DOHH2 (cell line): ENCODE measurements at regions not wholly inside any gene's neighbourhood (a gene's known extent, or its start where the extent isn't known, plus 50 kb on each side); places are given as distances from the start of the nearest gene placed in this dataset.

ENCODE experiments used
- H3F3A ChIP-seq: fragments of 200-600 bp; sonication (generic), shearing (Covaris generic); 2 replicates; pipeline ENCODE4 v1.6.0; 2016; ENCODE audit warnings: antibody characterized with exemption, mild to moderate bottlenecking; ENCODE audit not compliant: control insufficient read depth, insufficient read depth
- H3K27ac ChIP-seq: fragments of 200-600 bp; sonication (generic); 2 replicates; pipeline ENCODE4 v1.5.1; 2014; ENCODE audit warnings: low read depth, mild to moderate bottlenecking, low read length, moderate library complexity
- H3K27me3 ChIP-seq: fragments of 200-600 bp; sonication (generic); 2 replicates; pipeline ENCODE4 v1.6.1; 2014; ENCODE audit warnings: mild to moderate bottlenecking, low read length, mixed read lengths; ENCODE audit not compliant: control insufficient read depth
- H3K36me3 ChIP-seq: fragments of 200-600 bp; sonication (generic); 2 replicates; pipeline ENCODE4 v1.6.1; 2014; ENCODE audit warnings: mild to moderate bottlenecking, low read length, moderate library complexity, mixed read lengths; ENCODE audit not compliant: control insufficient read depth
- H3K4me1 ChIP-seq: fragments of 200-600 bp; sonication (generic); 2 replicates; pipeline ENCODE4 v1.6.1; 2014; ENCODE audit warnings: mild to moderate bottlenecking, low read length, mixed read lengths; ENCODE audit not compliant: control insufficient read depth
- H3K4me2 ChIP-seq: fragments of 200-600 bp; sonication (generic); 2 replicates; pipeline ENCODE4 v1.6.0; 2014; ENCODE audit warnings: mild to moderate bottlenecking, low read length, moderate library complexity
- H3K4me3 ChIP-seq: fragments of 200-600 bp; sonication (generic); 2 replicates; pipeline ENCODE4 v1.5.1; 2014; ENCODE audit warnings: mild to moderate bottlenecking, low read length, mixed read lengths
- H3K79me2 ChIP-seq: fragments of 200-600 bp; sonication (generic); 2 replicates; pipeline ENCODE4 v1.6.1; 2014; ENCODE audit warnings: mild to moderate bottlenecking, low read length, mixed read lengths; ENCODE audit not compliant: control insufficient read depth
- H3K9me2 ChIP-seq: fragments of 200-600 bp; sonication (generic); replicated peaks from 2 replicates; pipeline ENCODE4 v1.6.1; 2014; ENCODE audit warnings: mild to moderate bottlenecking, low read length, mixed read lengths; ENCODE audit not compliant: control insufficient read depth
- H3K9me3 ChIP-seq: fragments of 200-600 bp; sonication (generic); 2 replicates; pipeline ENCODE4 v1.6.1; 2014; ENCODE audit warnings: antibody characterized with exemption, low read length, mixed read lengths; ENCODE audit not compliant: control insufficient read depth, insufficient read depth
- H4K20me1 ChIP-seq: fragments of 200-600 bp; sonication (generic); 2 replicates; pipeline ENCODE4 v1.6.0; 2014; ENCODE audit warnings: low read depth, mild to moderate bottlenecking, antibody characterized with exemption, low read length, moderate library complexity; ENCODE audit not compliant: control insufficient read depth, insufficient read depth
- EZH2phosphoT487 ChIP-seq: fragments of 200-600 bp; sonication (generic); IDR thresholded peaks from 2 replicates; pipeline ENCODE4 v1.6.1; 2017; ENCODE audit warnings: borderline replicate concordance, mild to moderate bottlenecking, antibody characterized with exemption, low read length, moderate library complexity, mixed read lengths
- TF ChIP-seq, protein P1 (sequence below): fragments of 200-600 bp; sonication (generic); IDR thresholded peaks from one replicate; pipeline ENCODE4 v1.5.1; 2014; ENCODE audit warnings: antibody characterized with exemption, mild to moderate bottlenecking, low read depth, low read length; ENCODE audit not compliant: poor library complexity, severe bottlenecking

- Histone ChIP-seq H3K4me1 (no peaks in the 10 kb centered on the region), H4K20me1 (no peaks in the 10 kb centered on the region)
- TF ChIP-seq EZH2phosphoT487: no peak
- TF ChIP-seq, protein P1, sequence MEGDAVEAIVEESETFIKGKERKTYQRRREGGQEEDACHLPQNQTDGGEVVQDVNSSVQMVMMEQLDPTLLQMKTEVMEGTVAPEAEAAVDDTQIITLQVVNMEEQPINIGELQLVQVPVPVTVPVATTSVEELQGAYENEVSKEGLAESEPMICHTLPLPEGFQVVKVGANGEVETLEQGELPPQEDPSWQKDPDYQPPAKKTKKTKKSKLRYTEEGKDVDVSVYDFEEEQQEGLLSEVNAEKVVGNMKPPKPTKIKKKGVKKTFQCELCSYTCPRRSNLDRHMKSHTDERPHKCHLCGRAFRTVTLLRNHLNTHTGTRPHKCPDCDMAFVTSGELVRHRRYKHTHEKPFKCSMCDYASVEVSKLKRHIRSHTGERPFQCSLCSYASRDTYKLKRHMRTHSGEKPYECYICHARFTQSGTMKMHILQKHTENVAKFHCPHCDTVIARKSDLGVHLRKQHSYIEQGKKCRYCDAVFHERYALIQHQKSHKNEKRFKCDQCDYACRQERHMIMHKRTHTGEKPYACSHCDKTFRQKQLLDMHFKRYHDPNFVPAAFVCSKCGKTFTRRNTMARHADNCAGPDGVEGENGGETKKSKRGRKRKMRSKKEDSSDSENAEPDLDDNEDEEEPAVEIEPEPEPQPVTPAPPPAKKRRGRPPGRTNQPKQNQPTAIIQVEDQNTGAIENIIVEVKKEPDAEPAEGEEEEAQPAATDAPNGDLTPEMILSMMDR: no peak
Observed at GRCh38 chr6:139438775-139439174, 64.3 kb upstream of the CITED2 start.

GRCh38 chr6:139436957-139437348 lies 62.5 kb upstream of the CITED2 start:
- Histone ChIP-seq H3F3A (no peaks in the 10 kb centered on the region), H3K4me2 (no peak overlapping the region), H3K9me2 (no peaks in the 10 kb centered on the region), H4K20me1 (no peaks in the 10 kb centered on the region), H3K4me3 (no peak overlapping the region), H3K9me3 (no peaks in the 10 kb centered on the region), H3K27me3 (peaks cover 6% of the 10 kb centered on the region; the same call in 1 of the 2 replicates), H3K79me2 (no peaks in the 10 kb centered on the region), H3K4me1 (no peaks in the 10 kb centered on the region), H3K27ac (no peak overlapping the region), H3K36me3 (no peaks in the 10 kb centered on the region)
- TF ChIP-seq, protein P1: no peak
- TF ChIP-seq EZH2phosphoT487: no peak

More at GRCh38 chr6:139438775-139439174, 64.3 kb upstream of the CITED2 start:
- H3K36me3 ChIP-seq: no peaks in the 10 kb centered on the region
- H3K9me2 ChIP-seq: no peaks in the 10 kb centered on the region
- no peaks in the 10 kb centered on the region for H3K9me3 ChIP-seq
- no peaks in the 10 kb centered on the region for H3F3A ChIP-seq
- H3K4me3 ChIP-seq: no peak overlapping the region
- peaks cover 6% of the 10 kb centered on the region; the same call in 1 of the 2 replicates for H3K27me3 ChIP-seq
- no peak overlapping the region for H3K4me2 ChIP-seq
- H3K27ac ChIP-seq: no peak overlapping the region
- no peaks in the 10 kb centered on the region for H3K79me2 ChIP-seq

DNA sequence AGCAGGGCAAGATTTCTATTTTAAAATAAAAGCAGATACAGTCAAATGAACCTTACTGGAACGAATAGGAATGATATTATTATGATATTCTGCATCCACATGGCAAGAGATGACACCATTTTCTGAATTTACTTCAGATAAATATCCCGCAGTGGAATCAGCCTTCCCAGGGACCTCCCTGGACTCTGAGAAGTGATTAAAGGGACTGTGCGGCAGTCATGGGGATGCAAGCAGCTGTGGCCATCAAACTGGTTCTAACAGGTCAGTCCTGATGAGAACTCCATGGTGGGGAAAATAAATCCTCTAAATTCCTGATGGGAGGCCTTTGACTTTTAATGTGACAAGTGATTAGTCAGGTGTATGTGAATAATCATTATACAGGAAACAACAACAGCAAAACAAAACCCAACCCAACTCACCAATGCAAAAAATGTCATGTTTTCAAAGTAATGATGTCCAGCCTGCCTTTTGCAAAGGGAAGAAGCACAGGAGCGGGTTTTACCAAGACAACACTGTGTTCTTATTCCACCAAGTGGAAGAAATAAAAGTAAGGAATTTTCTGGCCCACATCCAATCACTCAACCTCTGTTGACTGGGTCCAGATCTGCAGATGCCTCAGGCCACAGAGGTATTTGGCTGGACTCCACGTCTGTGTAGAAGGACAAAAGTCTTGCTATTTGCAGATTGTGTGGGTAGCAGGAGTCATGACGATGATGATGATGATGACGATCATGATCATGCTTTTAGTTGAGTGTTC lies 61.9 kb upstream of the CITED2 start:
- no peaks in the 10 kb centered on the region for H3K79me2 ChIP-seq
- H3K9me3 ChIP-seq: no peaks in the 10 kb centered on the region
- peaks cover 6% of the 10 kb centered on the region; the same call in 1 of the 2 replicates for H3K27me3 ChIP-seq
- no peaks in the 10 kb centered on the region for H3F3A ChIP-seq
- H3K9me2 ChIP-seq: no peaks in the 10 kb centered on the region
- H3K27ac ChIP-seq: no peak overlapping the region
- H3K4me2 ChIP-seq: no peak overlapping the region
- no peaks in the 10 kb centered on the region for H4K20me1 ChIP-seq
- H3K36me3 ChIP-seq: no peaks in the 10 kb centered on the region
- no peak for TF ChIP-seq EZH2phosphoT487
- TF ChIP-seq, protein P1: no peak
- no peaks in the 10 kb centered on the region for H3K4me1 ChIP-seq
- H3K4me3 ChIP-seq: no peak overlapping the region
